DND-41 (cell line): ENCODE measurements at regions not wholly inside any gene's neighbourhood (a gene's known extent, or its start where the extent isn't known, plus 50 kb on each side); places are given as distances from the start of the nearest gene placed in this dataset.

ENCODE experiments used
- CTCF ChIP-seq: IDR thresholded peaks from 2 replicates; pipeline ENCODE4 v1.5.1; 2012; ENCODE audit warnings: borderline replicate concordance, low read length, moderate library complexity, mild to moderate bottlenecking; ENCODE audit not compliant: poor library complexity, severe bottlenecking; ENCODE audit errors: extremely low read depth
- EZH2 ChIP-seq: IDR thresholded peaks from 3 replicates; pipeline ENCODE4 v1.6.1; 2012; ENCODE audit warnings: borderline replicate concordance, low read depth, mild to moderate bottlenecking, moderate library complexity, low read length, inconsistent platforms; ENCODE audit not compliant: severe bottlenecking

GRCh38 chr6:3663081-3663480 is 88.4 kb downstream of the PXDC1 start:
- no peak for TF ChIP-seq CTCF
- TF ChIP-seq EZH2: no peak
